ENCODE measurements at regions not wholly inside any gene's neighbourhood (a gene's known extent, or its start where the extent isn't known, plus 50 kb on each side); places are given as distances from the start of the nearest gene placed in this dataset.

DNA sequence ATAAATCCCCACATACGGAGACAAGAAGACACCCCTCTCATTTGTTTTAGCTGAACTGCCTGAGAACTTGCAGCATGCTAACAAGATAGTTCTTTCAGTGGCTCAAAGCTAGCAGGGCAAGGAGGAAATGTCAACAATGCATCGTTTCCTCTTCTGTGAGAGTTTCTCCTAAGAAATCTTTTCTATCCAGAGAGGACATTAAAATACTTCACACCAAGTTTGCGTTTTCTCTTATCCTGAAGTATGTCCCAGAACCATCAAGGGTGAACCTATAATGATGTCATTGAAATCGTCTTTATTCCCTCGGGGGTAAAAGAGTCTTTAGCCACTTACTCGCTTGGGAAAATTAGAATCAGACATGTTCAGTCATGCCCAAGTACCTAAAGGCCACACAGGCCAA lies 541.7 kb upstream of the MDFIC2 start:
- DNase-seq (ENCODE audit: low read depth) = no peak
- TF ChIP-seq, protein P1, sequence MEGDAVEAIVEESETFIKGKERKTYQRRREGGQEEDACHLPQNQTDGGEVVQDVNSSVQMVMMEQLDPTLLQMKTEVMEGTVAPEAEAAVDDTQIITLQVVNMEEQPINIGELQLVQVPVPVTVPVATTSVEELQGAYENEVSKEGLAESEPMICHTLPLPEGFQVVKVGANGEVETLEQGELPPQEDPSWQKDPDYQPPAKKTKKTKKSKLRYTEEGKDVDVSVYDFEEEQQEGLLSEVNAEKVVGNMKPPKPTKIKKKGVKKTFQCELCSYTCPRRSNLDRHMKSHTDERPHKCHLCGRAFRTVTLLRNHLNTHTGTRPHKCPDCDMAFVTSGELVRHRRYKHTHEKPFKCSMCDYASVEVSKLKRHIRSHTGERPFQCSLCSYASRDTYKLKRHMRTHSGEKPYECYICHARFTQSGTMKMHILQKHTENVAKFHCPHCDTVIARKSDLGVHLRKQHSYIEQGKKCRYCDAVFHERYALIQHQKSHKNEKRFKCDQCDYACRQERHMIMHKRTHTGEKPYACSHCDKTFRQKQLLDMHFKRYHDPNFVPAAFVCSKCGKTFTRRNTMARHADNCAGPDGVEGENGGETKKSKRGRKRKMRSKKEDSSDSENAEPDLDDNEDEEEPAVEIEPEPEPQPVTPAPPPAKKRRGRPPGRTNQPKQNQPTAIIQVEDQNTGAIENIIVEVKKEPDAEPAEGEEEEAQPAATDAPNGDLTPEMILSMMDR (conservative IDR thresholded peaks at IDR 0.05; ENCODE audit: control insufficient read depth, insufficient read depth, low read depth, low read length) = no peak
- no peak overlapping the region for H3K4me3 ChIP-seq (ENCODE audit: control insufficient read depth, low read depth, low read length)

DNA sequence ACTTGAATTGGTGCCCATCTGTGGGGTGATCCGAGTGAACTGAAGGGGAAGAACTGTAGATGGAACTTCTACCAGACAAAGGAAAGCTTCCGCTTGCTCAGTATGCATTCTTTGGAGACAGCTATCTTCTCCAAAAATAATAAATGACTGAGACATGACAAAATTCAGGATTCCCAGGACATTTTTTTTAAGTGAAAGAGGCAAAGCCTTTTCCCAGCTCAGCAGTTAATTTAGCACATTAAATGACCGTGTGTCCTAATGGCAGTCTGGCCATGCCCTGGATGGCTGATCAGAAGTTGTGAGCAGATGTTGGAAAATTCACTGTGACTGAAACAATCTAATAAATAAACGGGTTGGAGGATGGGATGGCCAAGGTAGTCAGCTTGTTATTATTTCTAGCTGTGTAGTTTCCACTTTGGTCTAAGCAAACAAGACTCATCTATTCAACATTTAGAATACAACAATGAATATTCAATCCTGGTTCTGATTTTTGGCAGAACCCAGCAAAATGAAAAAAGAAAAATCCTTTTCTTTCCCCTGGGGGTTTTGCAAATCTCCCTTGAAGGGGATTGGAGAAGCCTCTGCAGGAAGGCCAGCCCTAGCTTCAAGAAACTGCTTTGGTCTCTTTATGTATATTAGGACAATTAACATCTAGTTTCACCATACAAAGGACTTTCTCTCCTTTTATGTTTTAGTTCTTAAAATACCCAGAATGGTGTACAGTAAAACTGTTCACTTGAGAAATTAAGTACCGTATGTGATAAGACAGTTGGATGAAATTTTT lies 540.9 kb upstream of the MDFIC2 start:
- DNase-seq (ENCODE audit: low read depth) = no peak
- no peak overlapping the region for H3K4me3 ChIP-seq (ENCODE audit: control insufficient read depth, low read depth, low read length)
- TF ChIP-seq, protein P1 (conservative IDR thresholded peaks at IDR 0.05; ENCODE audit: control insufficient read depth, insufficient read depth, low read depth, low read length) = no peak

DNA sequence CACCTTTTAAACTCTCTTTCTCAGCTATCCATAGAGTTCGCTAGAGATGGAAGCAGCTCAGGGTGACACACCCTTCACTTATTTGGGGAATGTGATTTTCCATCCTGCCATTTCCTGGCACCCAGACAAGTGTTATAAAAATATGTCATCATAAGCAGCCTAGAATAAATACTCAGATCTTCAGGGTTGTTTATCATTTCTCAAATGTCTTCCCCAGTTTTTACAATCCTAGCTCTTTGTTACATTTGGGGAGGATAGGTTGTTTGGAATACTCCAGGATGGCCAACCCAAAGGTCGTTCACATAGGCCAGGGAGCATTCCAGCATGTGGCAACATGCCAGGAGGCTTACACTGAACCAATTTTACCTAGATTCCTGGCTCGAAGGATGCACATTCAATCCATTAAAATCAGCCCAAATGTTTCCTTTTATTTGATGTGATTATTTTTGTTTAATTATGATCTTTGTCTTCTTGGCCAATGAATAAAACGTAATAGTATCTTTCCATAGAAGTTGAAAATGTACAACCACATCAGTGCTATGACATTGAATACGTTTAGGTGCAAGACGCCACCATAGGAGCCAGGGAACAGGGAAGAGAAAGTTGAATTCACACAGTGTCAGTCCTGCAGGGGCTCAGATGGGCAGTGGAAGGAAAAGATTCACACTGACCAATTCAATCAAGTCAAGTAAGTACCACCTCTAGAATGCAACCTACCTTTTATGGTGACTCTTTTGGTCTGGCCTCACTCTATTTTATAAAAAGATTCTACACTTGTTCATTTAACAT lies 537.7 kb upstream of the MDFIC2 start:
- DNase-seq (ENCODE audit: low read depth) = peak; percentile 85
- H3K4me3 ChIP-seq (ENCODE audit: control insufficient read depth, low read depth, low read length) = no peak overlapping the region
- TF ChIP-seq, protein P1 (conservative IDR thresholded peaks at IDR 0.05; ENCODE audit: control insufficient read depth, insufficient read depth, low read depth, low read length) = no peak

DNA sequence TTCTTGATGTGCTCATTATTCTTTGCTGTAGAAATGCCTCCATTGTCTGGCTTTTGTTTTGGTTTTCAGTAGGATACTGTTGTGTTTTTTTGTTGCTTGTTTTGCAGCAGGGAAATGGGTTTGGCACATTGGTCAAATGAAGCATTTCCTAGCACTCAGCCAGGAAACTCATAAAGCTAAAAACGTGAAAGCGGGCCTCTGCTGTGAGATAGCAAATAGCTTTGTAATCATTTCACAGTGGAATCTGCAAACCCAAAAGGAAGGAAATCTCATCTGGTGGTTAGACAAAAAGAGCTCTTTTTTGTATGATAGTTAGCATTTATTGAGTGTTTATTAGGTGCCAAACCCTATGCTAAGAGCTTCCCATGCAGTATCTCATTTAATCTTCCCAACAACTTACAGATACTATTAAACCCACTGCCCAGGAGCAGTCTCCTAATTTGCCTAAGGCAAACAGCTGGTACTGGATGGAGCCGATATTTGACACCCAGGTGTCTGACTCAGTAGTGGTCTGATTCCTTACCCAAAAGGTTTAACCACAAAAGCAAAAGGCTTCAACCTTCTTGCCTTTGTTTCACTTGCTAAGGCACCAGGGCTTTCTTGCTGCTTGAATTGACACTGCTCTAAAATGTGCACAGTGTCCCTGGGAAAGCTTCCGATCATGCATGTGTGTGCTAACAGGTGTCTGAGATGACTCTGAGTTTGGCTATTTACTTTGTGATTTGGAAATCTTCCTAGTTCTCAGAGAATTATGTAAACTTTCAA lies 527.9 kb upstream of the MDFIC2 start:
- TF ChIP-seq, protein P1 (conservative IDR thresholded peaks at IDR 0.05; ENCODE audit: control insufficient read depth, insufficient read depth, low read depth, low read length) = no peak
- H3K4me3 ChIP-seq (ENCODE audit: control insufficient read depth, low read depth, low read length) = no peak overlapping the region
- DNase-seq (ENCODE audit: low read depth) = no peak

DNA sequence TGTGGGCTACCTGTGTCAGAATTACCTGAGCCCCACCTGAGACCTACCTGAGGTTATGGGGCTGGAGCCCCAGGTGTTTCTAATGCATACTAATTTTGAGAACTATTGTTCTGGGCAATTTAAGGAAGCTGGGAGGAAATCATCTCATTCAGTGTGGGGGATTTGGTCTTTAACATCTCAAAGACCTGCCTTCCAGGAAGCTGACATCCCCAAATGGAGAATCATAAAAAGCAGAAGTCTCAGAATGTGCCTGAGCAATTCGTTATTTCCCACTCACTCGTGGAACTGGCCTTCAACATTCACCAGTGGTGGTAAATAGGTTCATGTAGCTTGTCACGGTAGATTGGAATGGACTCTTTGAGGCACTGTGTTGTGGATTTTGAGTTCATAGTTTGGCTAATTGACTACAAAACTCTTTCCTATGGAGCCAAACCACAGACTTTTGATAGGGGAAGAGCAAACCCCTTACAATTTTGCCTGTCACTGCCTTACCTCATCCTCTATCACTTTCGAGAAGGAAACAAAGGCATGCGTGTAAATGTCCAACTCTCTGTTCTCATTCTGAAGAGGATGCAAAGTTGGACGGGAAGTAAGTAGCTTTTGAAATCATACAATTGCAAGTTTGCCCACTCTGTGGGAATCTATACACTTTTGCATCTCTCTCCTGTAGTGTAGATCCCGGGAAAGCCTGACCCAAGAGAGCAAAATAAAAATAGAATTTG lies 521.0 kb upstream of the MDFIC2 start:
- no peak overlapping the region for H3K4me3 ChIP-seq (ENCODE audit: control insufficient read depth, low read depth, low read length)
- no peak for DNase-seq (ENCODE audit: low read depth)
- TF ChIP-seq, protein P1 (conservative IDR thresholded peaks at IDR 0.05; ENCODE audit: control insufficient read depth, insufficient read depth, low read depth, low read length) = no peak

DNA sequence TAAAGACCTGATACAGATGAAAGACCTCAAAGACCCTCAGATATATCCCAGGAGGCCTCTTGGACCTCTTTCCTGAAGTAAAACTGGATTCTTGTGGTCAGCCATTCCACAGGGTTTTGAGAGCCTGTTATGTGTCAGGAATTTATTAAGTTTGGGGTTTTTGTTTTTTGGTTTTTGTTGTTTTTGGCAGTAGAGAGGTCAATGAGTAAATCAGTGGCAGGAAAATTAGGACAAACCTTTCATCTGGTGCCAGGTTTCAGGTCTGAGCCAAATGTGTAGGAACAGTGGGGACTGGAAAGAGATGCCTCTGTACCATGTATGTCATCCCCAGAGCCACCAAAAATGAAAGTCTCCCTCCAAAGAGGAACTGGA lies 520.4 kb upstream of the MDFIC2 start:
- DNase-seq (ENCODE audit: low read depth) = peak; percentile 93
- H3K4me3 ChIP-seq (ENCODE audit: control insufficient read depth, low read depth, low read length) = no peak overlapping the region
- TF ChIP-seq, protein P1 (conservative IDR thresholded peaks at IDR 0.05; ENCODE audit: control insufficient read depth, insufficient read depth, low read depth, low read length) = no peak

Data from fibroblast of mammary gland (primary cell).